H1 (cell line): ENCODE measurements at regions not wholly inside any gene's neighbourhood (a gene's known extent, or its start where the extent isn't known, plus 50 kb on each side); places are given as distances from the start of the nearest gene placed in this dataset.

Source experiments
- CTCF ChIA-PET: fragments of 300-600 bp; sonication (Branson Sonifier 250); formaldehyde crosslinking; loops from one replicate; lab custom pipeline; 2021; ENCODE audit not compliant: partially characterized antibody; lab: Charles Lee
- POLR2A ChIA-PET: fragments of 300-600 bp; sonication (Branson Sonifier 250); formaldehyde crosslinking; loops from one replicate; lab custom pipeline; 2021; ENCODE audit warnings: inconsistent platforms; ENCODE audit not compliant: partially characterized antibody; lab: Charles Lee
- DNase-seq, 2 experiments: peaks; one replicate each; pipeline versions ENCODE4 v3.0.0 to v3.0.0-alpha.2; 2010 to 2022; ENCODE audit warnings: low spot score in 2 of 2, low read depth in 1 of 2, mixed read lengths in 1 of 2
- FAIRE-seq: peaks from 2 replicates; lab custom pipeline; 2011; peaks lifted over from hg19 to GRCh38; lab: Jason Lieb, UNC
- H2AFZ ChIP-seq: 2 replicates; pipeline ENCODE4 v1.8.1; 2012; ENCODE audit warnings: low read length, inconsistent platforms
- H2AK5ac ChIP-seq: 2 replicates; pipeline ENCODE4 v1.6.1; 2013; ENCODE audit warnings: low read depth, low read length
- H2BK120ac ChIP-seq: replicated peaks from 2 replicates; pipeline ENCODE3; 2013; ENCODE audit warnings: low read depth, low read length, inconsistent platforms
- H2BK12ac ChIP-seq: 2 replicates; pipeline ENCODE4 v1.6.1; 2013; ENCODE audit warnings: low read depth, low read length
- H2BK15ac ChIP-seq: 2 replicates; pipeline ENCODE4 v1.6.1; 2013; ENCODE audit warnings: low read length
- H2BK20ac ChIP-seq: 2 replicates; pipeline ENCODE4 v1.6.1; 2013; ENCODE audit warnings: low read length
- H2BK5ac ChIP-seq: 2 replicates; pipeline ENCODE4 v1.6.1; 2013; ENCODE audit warnings: low read depth, low read length
- H3K14ac ChIP-seq: 2 replicates; pipeline ENCODE4 v1.6.1; 2013; ENCODE audit warnings: inconsistent platforms; ENCODE audit not compliant: insufficient read length
- H3K18ac ChIP-seq: 2 replicates; pipeline ENCODE4 v1.6.1; 2013; ENCODE audit warnings: low read length; ENCODE audit errors: extremely low read depth
- H3K23ac ChIP-seq: 2 replicates; pipeline ENCODE4 v1.6.1; 2013; ENCODE audit warnings: inconsistent platforms; ENCODE audit not compliant: insufficient read length
- H3K23me2 ChIP-seq: 2 replicates; pipeline ENCODE4 v1.6.1; 2013; ENCODE audit warnings: low read depth, low read length
- H3K27ac ChIP-seq: 2 replicates; pipeline ENCODE4 v1.6.1; 2011; ENCODE audit warnings: low read depth, low read length, inconsistent platforms
- H3K27me3 ChIP-seq, 4 experiments: replicated peaks in 1 of 4; 1 replicate in 1 of 4; 2 replicates in 3 of 4; pipeline versions ENCODE4 v1.6.1 to v1.8.1; 2011 to 2013; ENCODE audit warnings: low read length in 3 of 4, mild to moderate bottlenecking in 3 of 4, inconsistent platforms in 2 of 4, mixed read lengths in 2 of 4, moderate library complexity in 1 of 4; ENCODE audit not compliant: control insufficient read depth in 3 of 4, insufficient read depth in 3 of 4; ENCODE audit errors: extremely low read depth in 1 of 4
- H3K36me3 ChIP-seq, 4 experiments: 2 replicates each; pipeline versions ENCODE4 v1.6.1 to v1.8.1; 2011 to 2013; ENCODE audit warnings: mild to moderate bottlenecking in 4 of 4, low read length in 3 of 4, moderate library complexity in 2 of 4, control low read depth in 1 of 4, inconsistent platforms in 1 of 4; ENCODE audit not compliant: insufficient read depth in 4 of 4, control insufficient read depth in 2 of 4
- H3K4ac ChIP-seq: replicated peaks from 2 replicates; pipeline ENCODE3; 2013; ENCODE audit warnings: low read length, low read depth, mixed read lengths, inconsistent platforms; ENCODE audit not compliant: insufficient read length
- H3K4me1 ChIP-seq, 4 experiments: replicated peaks in 1 of 4; 1 replicate in 1 of 4; 2 replicates in 3 of 4; pipeline versions ENCODE4 v1.6.1 to v1.8.1; 2011 to 2013; ENCODE audit warnings: low read length in 3 of 4, inconsistent platforms in 2 of 4, mixed read lengths in 1 of 4; ENCODE audit not compliant: insufficient read depth in 4 of 4, control insufficient read depth in 3 of 4
- H3K4me2 ChIP-seq, 2 experiments: 2 replicates each; pipeline versions ENCODE4 v1.6.1 to v1.8.1; 2011 to 2013; ENCODE audit warnings: low read depth in 2 of 2, low read length in 2 of 2, control low read depth in 1 of 2, inconsistent platforms in 1 of 2, mild to moderate bottlenecking in 1 of 2; ENCODE audit not compliant: insufficient read depth in 1 of 2
- H3K4me3 ChIP-seq, 4 experiments: fragments of 200-600, 300-600 bp in 1 of 4; sonication (generic), shearing (Covaris generic), sonication (Bioruptor Twin) in 1 of 4; 2 replicates each; pipeline versions ENCODE4 v1.5.1 to v1.8.1; 2011 to 2016; ENCODE audit warnings: low read length in 4 of 4, low read depth in 3 of 4, control low read depth in 2 of 4, inconsistent platforms in 2 of 4, mild to moderate bottlenecking in 2 of 4, mixed read lengths in 1 of 4, moderate library complexity in 1 of 4; ENCODE audit not compliant: insufficient read depth in 2 of 4; ENCODE audit errors: extremely low read depth in 1 of 4
- H3K56ac ChIP-seq: replicated peaks from 2 replicates; pipeline ENCODE3; 2013; ENCODE audit warnings: low read depth, mild to moderate bottlenecking, mixed read lengths, low read length, inconsistent platforms; ENCODE audit not compliant: insufficient read length
- H3K79me1 ChIP-seq: 2 replicates; pipeline ENCODE4 v1.6.1; 2013; ENCODE audit warnings: low read depth, low read length, control low read depth
- H3K79me2 ChIP-seq, 2 experiments: 2 replicates each; pipeline versions ENCODE4 v1.6.1 to v1.8.1; 2012 to 2013; ENCODE audit warnings: low read length in 2 of 2, mild to moderate bottlenecking in 2 of 2, inconsistent platforms in 1 of 2; ENCODE audit not compliant: insufficient read depth in 2 of 2, control insufficient read depth in 1 of 2
- H3K9ac ChIP-seq, 4 experiments: replicated peaks in 1 of 4; 1 replicate in 1 of 4; 2 replicates in 3 of 4; pipeline versions ENCODE4 v1.6.1 to v1.8.1; 2011 to 2013; ENCODE audit warnings: low read depth in 3 of 4, low read length in 3 of 4, control low read depth in 2 of 4, mild to moderate bottlenecking in 2 of 4, moderate library complexity in 2 of 4, inconsistent platforms in 1 of 4; ENCODE audit errors: extremely low read depth in 1 of 4
- H3K9me3 ChIP-seq, 2 experiments: 2 replicates each; pipeline versions ENCODE4 v1.6.1 to v1.8.1; 2012 to 2013; ENCODE audit warnings: mild to moderate bottlenecking in 2 of 2, moderate library complexity in 2 of 2, control low read depth in 1 of 2, inconsistent platforms in 1 of 2, low read depth in 1 of 2, low read length in 1 of 2, mixed read lengths in 1 of 2; ENCODE audit not compliant: insufficient read depth in 2 of 2
- H4K20me1 ChIP-seq, 2 experiments: replicated peaks in 1 of 2; 2 replicates each; pipeline versions ENCODE3 to v1.8.1; 2011 to 2013; ENCODE audit warnings: inconsistent platforms in 2 of 2, low read length in 2 of 2, mild to moderate bottlenecking in 1 of 2; ENCODE audit not compliant: insufficient read depth in 2 of 2, control insufficient read depth in 1 of 2
- H4K5ac ChIP-seq: 2 replicates; pipeline ENCODE4 v1.6.1; 2013; ENCODE audit warnings: low read length, low read depth, mixed read lengths, inconsistent platforms; ENCODE audit not compliant: insufficient read length
- H4K8ac ChIP-seq: 2 replicates; pipeline ENCODE4 v1.8.0; 2013; ENCODE audit warnings: mild to moderate bottlenecking, moderate library complexity, low read length, inconsistent platforms; ENCODE audit not compliant: insufficient read depth; ENCODE audit errors: extremely low read depth
- H4K91ac ChIP-seq: replicated peaks from 2 replicates; pipeline ENCODE3; 2013; ENCODE audit warnings: low read length, mixed read lengths, inconsistent platforms; ENCODE audit not compliant: insufficient read length
- GTF2F1 ChIP-seq: IDR thresholded peaks from 2 replicates; pipeline ENCODE4 v1.6.1; 2012; ENCODE audit warnings: low read depth, low read length, improper control_type of control experiment, borderline replicate concordance
- TF ChIP-seq, protein P1 (sequence below), 3 experiments: IDR thresholded peaks; 1 replicate in 2 of 3; 2 replicates in 1 of 3; pipeline versions ENCODE4 v1.5.1 to v1.6.1; 2011; ENCODE audit warnings: low read length in 3 of 3, mild to moderate bottlenecking in 3 of 3, inconsistent platforms in 2 of 3, low read depth in 1 of 3, moderate library complexity in 1 of 3; ENCODE audit not compliant: insufficient read depth in 1 of 3; ENCODE audit errors: control extremely low read depth in 1 of 3

DNA sequence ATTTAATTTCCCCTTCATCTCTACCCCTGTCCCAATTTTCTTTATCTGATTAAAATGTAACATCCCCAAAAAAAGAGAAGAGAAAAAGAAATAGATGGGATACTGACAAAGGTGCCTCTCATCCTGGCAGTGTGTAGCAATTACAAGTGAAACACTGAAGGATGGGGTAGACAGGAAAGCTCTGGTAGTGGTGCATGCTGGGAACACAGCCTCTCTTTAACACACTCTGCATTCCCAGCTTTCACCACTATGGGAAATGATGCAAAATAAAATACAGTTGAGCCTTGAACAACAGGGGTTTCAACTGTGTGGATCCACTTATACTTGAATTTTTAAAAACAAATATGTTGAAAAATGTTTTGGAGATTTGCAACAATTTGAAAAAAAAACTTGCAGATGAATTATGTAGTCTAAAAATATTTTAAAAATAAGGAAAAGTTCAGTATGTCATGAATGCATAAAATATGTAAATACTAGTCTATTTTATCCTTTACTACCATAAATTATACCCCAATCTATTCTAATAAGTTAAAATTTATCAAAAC lies 239.2 kb upstream of the DDX53 start:
- Histone ChIP-seq H4K5ac (no peak overlapping the region), H3K36me3 (no peaks in the 10 kb centered on the region), H3K23ac (no peak overlapping the region), H3K9ac (no peak overlapping the region), H3K79me2 (no peaks in the 10 kb centered on the region), H3K79me1 (no peaks in the 10 kb centered on the region), H3K27ac (no peak overlapping the region), H2BK120ac (no peak overlapping the region), H3K4me2 (no peak overlapping the region), H2BK12ac (no peak overlapping the region), H2AK5ac (no peak overlapping the region), H2AFZ (no peak overlapping the region), H2BK15ac (no peak overlapping the region), H3K27me3 (no peaks in the 10 kb centered on the region), H2BK5ac (no peak overlapping the region), H4K20me1 (no peaks in the 10 kb centered on the region), H3K4ac (no peak overlapping the region), H3K14ac (no peak overlapping the region), H3K9me3 (no peaks in the 10 kb centered on the region), H4K91ac (no peak overlapping the region), H4K8ac (no peak overlapping the region), H3K56ac (no peak overlapping the region), H3K4me1 (no peaks in the 10 kb centered on the region)
- ChIA-PET CTCF (interaction anchor here (0.7 kb wide), 1 partner anchor 8 kb away, joined by 3 read pairs; no protein-coding TSS in a partner anchor), POLR2A (no interaction called here)
- DNase-seq (no peak), FAIRE-seq (no peak)
- TF ChIP-seq GTF2F1, result no peak
- TF ChIP-seq, protein P1, sequence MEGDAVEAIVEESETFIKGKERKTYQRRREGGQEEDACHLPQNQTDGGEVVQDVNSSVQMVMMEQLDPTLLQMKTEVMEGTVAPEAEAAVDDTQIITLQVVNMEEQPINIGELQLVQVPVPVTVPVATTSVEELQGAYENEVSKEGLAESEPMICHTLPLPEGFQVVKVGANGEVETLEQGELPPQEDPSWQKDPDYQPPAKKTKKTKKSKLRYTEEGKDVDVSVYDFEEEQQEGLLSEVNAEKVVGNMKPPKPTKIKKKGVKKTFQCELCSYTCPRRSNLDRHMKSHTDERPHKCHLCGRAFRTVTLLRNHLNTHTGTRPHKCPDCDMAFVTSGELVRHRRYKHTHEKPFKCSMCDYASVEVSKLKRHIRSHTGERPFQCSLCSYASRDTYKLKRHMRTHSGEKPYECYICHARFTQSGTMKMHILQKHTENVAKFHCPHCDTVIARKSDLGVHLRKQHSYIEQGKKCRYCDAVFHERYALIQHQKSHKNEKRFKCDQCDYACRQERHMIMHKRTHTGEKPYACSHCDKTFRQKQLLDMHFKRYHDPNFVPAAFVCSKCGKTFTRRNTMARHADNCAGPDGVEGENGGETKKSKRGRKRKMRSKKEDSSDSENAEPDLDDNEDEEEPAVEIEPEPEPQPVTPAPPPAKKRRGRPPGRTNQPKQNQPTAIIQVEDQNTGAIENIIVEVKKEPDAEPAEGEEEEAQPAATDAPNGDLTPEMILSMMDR (IDR thresholded peaks at IDR 0.05; ENCODE audit: control extremely low read depth in 1 of 3, insufficient read depth in 1 of 3, low read depth in 1 of 3, low read length in 3 of 3), result peak in 1 of 3 experiments; percentile 7; a peak in 1 of 4 replicates
- TF ChIP-seq, all 59 proteins: peak for 1
- Histone ChIP-seq H3K23me2 (no peaks in the 10 kb centered on the region), H3K18ac (no peak overlapping the region), H2BK20ac (no peak overlapping the region), H3K4me3 (no peak overlapping the region)
